ENCODE measurements at regions not wholly inside any gene's neighbourhood (a gene's known extent, or its start where the extent isn't known, plus 50 kb on each side); places are given as distances from the start of the nearest gene placed in this dataset.
A peak's percentile ranks its signal among the peaks of the same experiment; 100 is the strongest.

DNA sequence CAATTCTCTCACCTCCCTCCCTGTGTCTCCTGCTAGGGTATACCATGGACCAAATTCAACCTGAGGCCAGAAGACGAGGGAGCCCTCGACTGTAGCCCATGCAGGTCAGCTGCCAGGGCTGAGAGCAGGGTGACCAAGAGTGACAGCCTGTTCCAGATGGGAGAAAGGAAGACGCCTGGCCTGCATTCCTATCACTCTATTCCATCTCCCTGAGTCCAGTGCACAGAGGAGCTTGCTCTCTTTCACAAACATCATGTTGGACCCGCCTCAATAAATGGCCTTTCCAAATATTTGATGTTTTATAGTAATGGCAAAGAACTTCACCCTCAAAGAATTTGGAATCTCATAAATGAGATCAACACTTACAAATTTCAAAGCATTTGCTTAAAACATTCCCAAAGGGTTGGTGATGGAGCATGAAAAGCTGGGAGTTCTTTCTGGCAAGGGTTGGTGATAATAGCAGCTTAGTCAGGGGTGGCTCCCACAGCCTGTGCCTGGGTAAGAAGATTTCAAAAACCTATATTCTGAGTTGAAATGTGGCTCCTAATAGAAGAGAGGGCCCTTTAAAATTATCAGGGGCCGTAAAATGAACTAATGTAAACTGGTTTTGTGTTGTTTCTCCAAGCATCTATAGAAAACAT, 393.1 kb downstream of the EFNA5 start:
- ATAC-seq (peak; percentile 32), DNase-seq (no peak)
- TF ChIP-seq CTCF (IDR thresholded peaks at IDR 0.05), result no peak
- Histone ChIP-seq H3K36me3 (no peaks in the 10 kb centered on the region), H3K27me3 (no peaks in the 10 kb centered on the region), H3K4me3 (no peak overlapping the region), H3K4me1 (no peaks in the 10 kb centered on the region), H3K9me3 (no peaks in the 10 kb centered on the region), H3K27ac (no peak overlapping the region)
- intact Hi-C loops (cut with DNase I), result no loop called here

DNA sequence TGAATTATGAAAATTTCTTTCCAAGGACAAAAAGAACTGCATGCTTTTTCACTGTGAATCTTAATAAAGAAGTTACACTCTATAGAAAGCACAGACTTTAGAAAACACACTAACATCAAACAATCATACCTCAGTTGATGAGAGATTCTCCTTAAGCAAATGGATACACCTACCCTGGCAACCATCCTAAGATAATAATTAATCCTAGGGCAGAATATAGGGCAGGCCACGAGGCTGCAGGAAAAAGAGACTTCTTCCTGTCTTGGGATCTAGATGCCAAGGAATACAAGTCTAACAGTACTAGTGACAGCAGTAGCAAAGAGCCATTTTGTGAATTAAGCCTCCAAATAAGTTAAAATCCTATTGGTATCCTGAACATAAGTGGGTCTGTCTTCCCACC, 395.4 kb downstream of the EFNA5 start:
- no peak for ATAC-seq
- DNase-seq, result no peak
- H3K4me1 ChIP-seq, result no peaks in the 10 kb centered on the region
- no peaks in the 10 kb centered on the region for H3K9me3 ChIP-seq
- H3K27ac ChIP-seq, result no peak overlapping the region
- intact Hi-C loops (cut with DNase I), result no loop called here
- H3K27me3 ChIP-seq, result no peaks in the 10 kb centered on the region
- TF ChIP-seq CTCF (IDR thresholded peaks at IDR 0.05), result no peak
- H3K4me3 ChIP-seq, result no peak overlapping the region
- H3K36me3 ChIP-seq, result no peaks in the 10 kb centered on the region

- Histone ChIP-seq H3K4me3 (no peak overlapping the region), H3K27ac (no peak overlapping the region), H3K36me3 (no peaks in the 10 kb centered on the region), H3K4me1 (no peaks in the 10 kb centered on the region), H3K27me3 (no peaks in the 10 kb centered on the region), H3K9me3 (no peaks in the 10 kb centered on the region)
- intact Hi-C loops (cut with DNase I), result no loop called here
- no peak for TF ChIP-seq CTCF (IDR thresholded peaks at IDR 0.05)
- DNase-seq (no peak), ATAC-seq (no peak)
Observed at GRCh38 chr5:107274571-107274970, 396.2 kb downstream of the EFNA5 start.

- H3K4me1 ChIP-seq, result no peaks in the 10 kb centered on the region
- no peak for TF ChIP-seq CTCF (IDR thresholded peaks at IDR 0.05)
- no peaks in the 10 kb centered on the region for H3K36me3 ChIP-seq
- H3K9me3 ChIP-seq, result no peaks in the 10 kb centered on the region
- intact Hi-C loops (cut with DNase I), result no loop called here
- H3K4me3 ChIP-seq, result no peak overlapping the region
- ATAC-seq (no peak), DNase-seq (no peak)
- no peaks in the 10 kb centered on the region for H3K27me3 ChIP-seq
- no peak overlapping the region for H3K27ac ChIP-seq
Observed at GRCh38 chr5:107272954-107273353, 397.8 kb downstream of the EFNA5 start.

GRCh38 chr5:107272509-107272908, 398.2 kb downstream of the EFNA5 start:
- TF ChIP-seq CTCF (IDR thresholded peaks at IDR 0.05), result no peak
- Histone ChIP-seq H3K4me1 (no peaks in the 10 kb centered on the region), H3K9me3 (no peaks in the 10 kb centered on the region), H3K27me3 (no peaks in the 10 kb centered on the region), H3K4me3 (no peak overlapping the region), H3K36me3 (no peaks in the 10 kb centered on the region), H3K27ac (no peak overlapping the region)
- intact Hi-C loops (cut with DNase I), result no loop called here
- DNase-seq, result no peak
- ATAC-seq, result no peak
